RWPE2 (cell line): ENCODE measurements at regions not wholly inside any gene's neighbourhood (a gene's known extent, or its start where the extent isn't known, plus 50 kb on each side); places are given as distances from the start of the nearest gene placed in this dataset.

Experiments used
- ATAC-seq: fragments of 200-7000 bp; cut with Tn5 transposase; 3 replicates; pipeline ENCODE4 v1.9.1; 2021; ENCODE audit warnings: low read depth
- DNase-seq: peaks from one replicate; pipeline ENCODE4 v3.0.0-alpha.2; 2020; ENCODE audit warnings: low spot score
- H3K27ac ChIP-seq: fragments of 450-650 bp; 2 replicates; pipeline ENCODE4 v1.5.1; 2017; ENCODE audit warnings: mild to moderate bottlenecking; ENCODE audit not compliant: poor library complexity, severe bottlenecking
- H3K27me3 ChIP-seq: fragments of 250-450 bp; sonication (Bioruptor Pico); 2 replicates; pipeline ENCODE4 v1.5.1; 2021; ENCODE audit warnings: mild to moderate bottlenecking, moderate library complexity; ENCODE audit not compliant: insufficient read depth, poor library complexity, severe bottlenecking
- H3K36me3 ChIP-seq: fragments of 250-450 bp; sonication (Bioruptor Pico); 2 replicates; pipeline ENCODE4 v1.5.1; 2020; ENCODE audit warnings: low read depth, mild to moderate bottlenecking, moderate library complexity
- H3K4me1 ChIP-seq: fragments of 250-450 bp; sonication (Bioruptor Pico); 2 replicates; pipeline ENCODE4 v1.5.1; 2021; ENCODE audit warnings: mild to moderate bottlenecking, moderate library complexity; ENCODE audit not compliant: insufficient read depth, poor library complexity, severe bottlenecking
- H3K4me3 ChIP-seq: fragments of 250-450 bp; sonication (Bioruptor Pico); 2 replicates; pipeline ENCODE4 v1.5.1; 2021; ENCODE audit warnings: mild to moderate bottlenecking, moderate library complexity; ENCODE audit not compliant: severe bottlenecking
- H3K9me3 ChIP-seq: fragments of 250-450 bp; sonication (Bioruptor Pico); 2 replicates; pipeline ENCODE4 v1.5.1; 2021; ENCODE audit warnings: mild to moderate bottlenecking, moderate library complexity; ENCODE audit not compliant: severe bottlenecking
- CTCF ChIP-seq: fragments of 450-650 bp; IDR thresholded peaks from one replicate; pipeline ENCODE4 v1.5.1; 2017; ENCODE audit warnings: mild to moderate bottlenecking, moderate library complexity; ENCODE audit not compliant: poor library complexity, severe bottlenecking

- no peak for ATAC-seq
- no peak for TF ChIP-seq CTCF
These were observed 56.7 kb upstream of the NXF3 start for GRCh38 chrX:103149652-103150051.

DNA sequence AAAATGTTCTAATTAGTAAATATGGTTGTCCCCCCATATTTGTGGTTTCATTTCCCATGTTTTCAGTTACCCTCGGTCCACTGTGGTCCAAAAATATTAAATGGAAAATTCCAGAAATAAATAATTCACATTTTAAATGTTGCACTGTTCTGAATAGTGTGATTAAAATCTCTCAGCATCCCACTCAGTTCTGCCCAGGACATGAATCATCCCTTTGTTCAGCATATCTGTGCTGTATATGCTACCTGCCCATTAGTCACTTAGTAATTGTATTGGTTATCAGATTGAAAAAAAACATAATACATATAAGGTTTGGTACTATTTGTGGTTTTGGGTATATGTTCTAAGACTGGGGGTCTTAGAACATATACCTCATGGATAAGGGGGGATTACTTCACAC, 55.1 kb upstream of the NXF3 start:
- DNase-seq, result no peak
- no peaks in the 10 kb centered on the region for H3K27me3 ChIP-seq
- ATAC-seq, result peak; percentile 60; the same call in 1 of the 3 replicates
- H3K9me3 ChIP-seq, result no peaks in the 10 kb centered on the region
- H3K36me3 ChIP-seq, result no peaks in the 10 kb centered on the region
- H3K27ac ChIP-seq, result no peak overlapping the region
- peaks cover 6% of the 10 kb centered on the region for H3K4me1 ChIP-seq
- H3K4me3 ChIP-seq, result no peak overlapping the region
- TF ChIP-seq CTCF, result no peak

More at GRCh38 chrX:103149652-103150051, 56.7 kb upstream of the NXF3 start:
- no peak for DNase-seq
- Histone ChIP-seq H3K4me1 (peaks cover 11% of the 10 kb centered on the region), H3K27me3 (no peaks in the 10 kb centered on the region), H3K27ac (no peak overlapping the region), H3K36me3 (no peaks in the 10 kb centered on the region), H3K4me3 (no peak overlapping the region), H3K9me3 (no peaks in the 10 kb centered on the region)
